Left ventricle myocardium inferior (tissue), 1 donor: ENCODE measurements at regions not wholly inside any gene's neighbourhood (a gene's known extent, or its start where the extent isn't known, plus 50 kb on each side); places are given as distances from the start of the nearest gene placed in this dataset.

Source experiments
- DNase-seq: peaks from one replicate; pipeline ENCODE4 v3.0.0-alpha.2; 2020
- H3K27ac ChIP-seq: fragments of 200-600 bp; replicated peaks from 2 replicates; pipeline ENCODE4 v1.8.0; 2021
- H3K27me3 ChIP-seq: fragments of 200-600 bp; 2 replicates; pipeline ENCODE4 v1.8.0; 2021; ENCODE audit warnings: low read depth
- H3K36me3 ChIP-seq: fragments of 200-600 bp; 2 replicates; pipeline ENCODE4 v1.8.0; 2021
- H3K4me1 ChIP-seq: fragments of 200-600 bp; 2 replicates; pipeline ENCODE4 v1.8.0; 2021
- H3K4me3 ChIP-seq: fragments of 200-600 bp; 2 replicates; pipeline ENCODE4 v1.8.0; 2021; ENCODE audit warnings: mild to moderate bottlenecking, moderate library complexity
- H3K9me3 ChIP-seq: fragments of 200-600 bp; replicated peaks from 2 replicates; pipeline ENCODE4 v1.8.0; 2021
- CTCF ChIP-seq: fragments of 200-600 bp; IDR thresholded peaks from 2 replicates; pipeline ENCODE4 v1.8.0; 2021; ENCODE audit warnings: antibody characterized with exemption, mild to moderate bottlenecking, borderline replicate concordance
- intact Hi-C: fragments of 100-400 bp; cut with micrococcal nuclease; formaldehyde crosslinking; loops from one replicate; pipeline ENCODE4 v1.11.0; 2022
- donor health status: DM: no; HTN: yes; CAD: no; lungs with severe emphysema.

GRCh38 chr4:30836231-30836630 is 116.1 kb downstream of the PCDH7 start:
- no peak overlapping the region for H3K27ac ChIP-seq
- intact Hi-C loops: no loop called here

GRCh38 chr4:30837131-30837539 is 117.0 kb downstream of the PCDH7 start:
- H3K27me3 ChIP-seq: no peaks in the 10 kb centered on the region
- H3K9me3 ChIP-seq: no peaks in the 10 kb centered on the region
- peak overlapping the region; percentile 29 for H3K27ac ChIP-seq
- no peak for DNase-seq
- peaks cover 65% of the 10 kb centered on the region for H3K4me1 ChIP-seq
- intact Hi-C loops: no loop called here
- TF ChIP-seq CTCF: no peak
- no peaks in the 10 kb centered on the region for H3K36me3 ChIP-seq
- H3K4me3 ChIP-seq: no peak overlapping the region

More at GRCh38 chr4:30836231-30836630, 116.1 kb downstream of the PCDH7 start:
- no peak overlapping the region for H3K4me3 ChIP-seq
- H3K4me1 ChIP-seq: peaks cover 65% of the 10 kb centered on the region
- no peaks in the 10 kb centered on the region for H3K9me3 ChIP-seq
- H3K36me3 ChIP-seq: no peaks in the 10 kb centered on the region
- no peak for TF ChIP-seq CTCF
- H3K27me3 ChIP-seq: no peaks in the 10 kb centered on the region
- no peak for DNase-seq

- DNase-seq: no peak
- Histone ChIP-seq H3K36me3 (no peaks in the 10 kb centered on the region), H3K4me1 (peaks cover 59% of the 10 kb centered on the region), H3K27ac (no peak overlapping the region), H3K4me3 (no peak overlapping the region), H3K27me3 (no peaks in the 10 kb centered on the region), H3K9me3 (no peaks in the 10 kb centered on the region)
- intact Hi-C loops: no loop called here
- TF ChIP-seq CTCF: no peak
Observed at GRCh38 chr4:30837861-30838260, 117.7 kb downstream of the PCDH7 start.

- peaks cover 55% of the 10 kb centered on the region for H3K4me1 ChIP-seq
- intact Hi-C loops: no loop called here
- H3K9me3 ChIP-seq: no peaks in the 10 kb centered on the region
- no peak overlapping the region for H3K27ac ChIP-seq
- H3K27me3 ChIP-seq: no peaks in the 10 kb centered on the region
- TF ChIP-seq CTCF: no peak
- no peak for DNase-seq
- no peak overlapping the region for H3K4me3 ChIP-seq
- H3K36me3 ChIP-seq: no peaks in the 10 kb centered on the region
Observed at GRCh38 chr4:30838331-30838730, 118.2 kb downstream of the PCDH7 start.

- Histone ChIP-seq H3K27ac (peak overlapping the region; percentile 13), H3K4me1 (peaks cover 44% of the 10 kb centered on the region), H3K9me3 (no peaks in the 10 kb centered on the region), H3K27me3 (no peaks in the 10 kb centered on the region), H3K4me3 (no peak overlapping the region), H3K36me3 (no peaks in the 10 kb centered on the region)
- intact Hi-C loops: no loop called here
- no peak for DNase-seq
- no peak for TF ChIP-seq CTCF
Observed at GRCh38 chr4:30839583-30840520, 119.7 kb downstream of the PCDH7 start.
